Ammon's horn (tissue), 1 donor: ENCODE measurements at regions not wholly inside any gene's neighbourhood (a gene's known extent, or its start where the extent isn't known, plus 50 kb on each side); places are given as distances from the start of the nearest gene placed in this dataset.
"Not testable (repeated sequence)": the region's sequence is repeated elsewhere in the genome, so short reads cannot be mapped to it uniquely, and the experiment has no call there.

ENCODE experiments used
- DNase-seq: peaks from one replicate; pipeline ENCODE4 v3.0.0-alpha.2; 2016; ENCODE audit warnings: low spot score

DNA sequence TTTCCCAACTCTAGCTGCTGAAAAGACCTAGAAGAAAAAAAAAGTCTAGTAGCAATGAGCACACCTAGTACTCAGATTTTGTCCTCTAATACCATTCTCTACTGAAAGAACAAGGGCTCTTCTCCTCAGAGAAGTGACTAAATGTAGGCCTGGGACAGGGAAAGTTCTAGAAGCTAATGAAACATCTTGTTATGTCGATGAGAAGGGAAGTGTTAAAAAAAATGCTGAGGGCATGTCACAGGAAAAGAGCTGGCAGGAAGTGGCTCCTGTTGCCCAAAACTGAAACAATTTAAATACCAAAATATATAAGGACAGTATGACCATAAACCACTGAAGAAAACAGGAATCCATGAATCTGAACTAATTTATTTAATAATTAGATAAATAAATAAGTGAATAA, 581.4 kb upstream of the TBL1XR1 start:
- no peak for DNase-seq

DNA sequence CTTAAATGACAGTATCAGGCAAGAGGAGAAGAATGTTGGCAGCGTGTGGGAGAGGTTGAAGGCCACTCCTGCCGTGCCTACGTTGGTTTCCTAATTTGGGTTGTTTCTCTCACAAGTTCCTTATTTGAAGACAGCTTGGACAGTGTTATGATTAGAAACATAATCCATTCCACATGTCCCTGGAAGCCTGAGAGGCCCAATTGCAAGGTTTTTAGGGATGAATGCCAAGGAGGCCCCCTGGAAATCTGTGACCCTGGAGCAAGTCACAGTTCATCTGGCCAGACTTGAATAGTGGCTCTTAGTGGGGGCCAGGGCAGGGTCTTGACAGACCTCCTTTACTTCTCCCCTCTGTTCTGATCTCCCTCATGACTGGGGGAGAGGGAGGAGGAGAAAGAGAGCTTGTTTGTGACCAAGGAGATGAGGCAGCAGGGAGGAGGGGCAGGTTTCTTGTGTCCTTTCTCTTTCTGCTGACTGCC, 584.4 kb upstream of the TBL1XR1 start:
- peak; percentile 61 for DNase-seq

DNA sequence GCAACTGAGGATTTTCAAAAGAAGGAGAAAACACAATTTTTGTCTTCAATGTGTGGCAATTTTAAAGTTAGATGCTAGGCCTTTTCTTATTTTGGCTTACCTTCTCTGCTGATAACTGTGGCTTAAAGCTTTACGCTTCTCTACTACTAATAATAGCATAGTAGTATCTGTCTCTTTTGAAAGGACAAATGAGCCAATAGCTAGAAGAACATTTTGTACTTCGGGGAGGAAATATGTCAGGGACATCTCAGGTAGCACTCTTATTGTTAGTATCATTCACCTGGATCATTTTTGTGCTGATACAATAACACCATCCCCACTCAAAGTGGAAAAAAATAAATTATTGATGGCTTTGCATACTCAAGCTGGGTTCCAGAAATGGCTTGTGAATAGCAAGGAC, 586.1 kb upstream of the TBL1XR1 start:
- no peak for DNase-seq

DNA sequence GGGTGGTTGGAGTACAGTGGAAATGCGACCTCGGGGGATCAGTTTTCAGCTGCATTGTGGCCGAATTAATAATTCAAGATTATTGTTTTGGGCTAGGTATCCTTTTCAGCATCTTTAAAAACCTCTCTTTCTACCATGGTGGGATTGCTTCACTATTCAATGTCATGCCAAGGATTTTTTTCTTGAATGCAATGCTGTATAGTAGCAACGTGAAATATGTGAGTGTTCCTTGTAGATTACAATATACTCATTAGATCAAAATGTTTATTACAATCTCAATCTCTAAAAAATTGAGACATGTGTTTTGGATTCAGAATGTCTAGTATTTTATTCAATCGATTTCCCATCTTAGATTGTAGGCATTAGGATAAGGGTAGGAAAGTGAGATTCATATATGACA, 586.5 kb upstream of the TBL1XR1 start:
- no peak for DNase-seq

DNA sequence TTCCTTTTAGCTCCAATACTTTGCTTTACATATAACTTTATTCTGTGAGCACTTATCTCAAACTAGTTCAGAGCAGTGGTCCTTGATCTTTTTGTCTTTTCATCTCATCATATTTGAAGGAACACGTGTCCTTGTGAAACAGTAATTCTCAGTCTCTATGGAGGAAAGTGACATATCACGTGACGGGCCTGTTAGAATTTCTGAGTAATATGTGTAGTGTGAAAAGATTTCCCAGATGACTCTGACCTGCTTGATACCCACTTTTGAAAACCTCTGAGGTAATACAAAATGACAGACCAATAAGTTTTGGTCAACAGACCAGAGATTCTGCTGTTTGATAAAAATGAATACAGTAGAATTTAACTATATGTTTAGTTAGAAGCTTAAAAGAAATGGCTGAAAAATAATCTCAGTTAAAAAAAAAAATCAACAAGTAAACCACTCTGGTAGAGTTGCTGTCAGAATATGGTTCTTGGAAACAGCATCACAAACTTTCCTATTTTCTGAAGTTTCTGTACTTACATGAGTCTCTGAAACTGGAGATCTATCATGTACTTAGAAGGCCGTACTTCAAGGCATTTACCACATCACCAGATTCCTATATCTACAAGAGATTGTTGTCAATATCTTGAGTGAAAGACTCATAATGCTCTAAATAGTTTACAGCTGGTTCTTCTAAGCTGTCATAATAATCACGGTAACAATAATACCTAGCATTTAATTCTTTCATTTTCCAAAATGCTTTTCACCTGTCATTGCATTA, 590.2 kb upstream of the TBL1XR1 start:
- DNase-seq: no peak

DNA sequence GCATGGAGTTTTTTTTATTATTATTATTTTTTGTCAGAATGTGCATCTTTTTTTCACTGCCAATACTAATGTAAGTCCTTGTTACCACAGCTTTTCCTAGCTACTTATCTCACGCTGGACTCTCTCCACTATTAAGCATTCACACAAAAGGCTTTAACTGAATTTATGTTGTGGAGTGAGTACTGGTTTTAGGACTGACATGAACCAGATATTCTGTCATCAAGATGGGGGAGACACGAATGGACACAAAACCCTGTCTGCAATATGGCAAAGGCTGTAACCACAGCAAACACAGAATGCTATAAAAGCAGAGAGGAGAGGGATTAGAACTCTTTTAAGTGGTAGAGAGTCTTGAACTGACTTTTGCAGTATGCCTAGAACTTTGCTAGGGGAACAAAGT, 592.2 kb upstream of the TBL1XR1 start:
- no peak for DNase-seq

- DNase-seq: no peak
Measured at GRCh38 chr3:177792311-177793030, 595.2 kb upstream of the TBL1XR1 start.

DNA sequence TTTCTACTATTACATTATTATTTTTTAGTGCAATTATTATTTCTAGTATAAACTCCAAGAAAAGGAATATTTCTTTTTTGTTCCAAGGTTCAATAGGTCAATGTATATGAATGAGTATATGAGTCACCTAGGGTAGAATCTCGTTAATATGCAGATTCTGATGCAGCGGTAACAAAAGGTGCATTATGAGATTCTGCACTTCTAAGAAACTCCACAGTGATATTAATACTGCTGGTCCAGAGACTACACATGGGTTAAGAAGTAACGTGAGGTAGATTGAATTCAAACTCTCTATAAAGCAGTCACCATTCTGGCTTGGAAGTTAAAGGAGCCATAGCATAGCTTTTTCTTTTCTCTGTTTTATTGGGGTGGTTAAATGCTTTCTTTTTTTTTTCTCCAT, 596.2 kb upstream of the TBL1XR1 start:
- DNase-seq: no peak

- no peak for DNase-seq
Measured at GRCh38 chr3:177795216-177795615, 597.9 kb upstream of the TBL1XR1 start.

GRCh38 chr3:177795859-177796258, 598.6 kb upstream of the TBL1XR1 start:
- DNase-seq: no peak

- not testable (repeated sequence) for DNase-seq
Measured at GRCh38 chr3:177800147-177800546, 602.9 kb upstream of the TBL1XR1 start.

- DNase-seq: no peak
Measured at GRCh38 chr3:177800561-177800960, 603.3 kb upstream of the TBL1XR1 start.

DNA sequence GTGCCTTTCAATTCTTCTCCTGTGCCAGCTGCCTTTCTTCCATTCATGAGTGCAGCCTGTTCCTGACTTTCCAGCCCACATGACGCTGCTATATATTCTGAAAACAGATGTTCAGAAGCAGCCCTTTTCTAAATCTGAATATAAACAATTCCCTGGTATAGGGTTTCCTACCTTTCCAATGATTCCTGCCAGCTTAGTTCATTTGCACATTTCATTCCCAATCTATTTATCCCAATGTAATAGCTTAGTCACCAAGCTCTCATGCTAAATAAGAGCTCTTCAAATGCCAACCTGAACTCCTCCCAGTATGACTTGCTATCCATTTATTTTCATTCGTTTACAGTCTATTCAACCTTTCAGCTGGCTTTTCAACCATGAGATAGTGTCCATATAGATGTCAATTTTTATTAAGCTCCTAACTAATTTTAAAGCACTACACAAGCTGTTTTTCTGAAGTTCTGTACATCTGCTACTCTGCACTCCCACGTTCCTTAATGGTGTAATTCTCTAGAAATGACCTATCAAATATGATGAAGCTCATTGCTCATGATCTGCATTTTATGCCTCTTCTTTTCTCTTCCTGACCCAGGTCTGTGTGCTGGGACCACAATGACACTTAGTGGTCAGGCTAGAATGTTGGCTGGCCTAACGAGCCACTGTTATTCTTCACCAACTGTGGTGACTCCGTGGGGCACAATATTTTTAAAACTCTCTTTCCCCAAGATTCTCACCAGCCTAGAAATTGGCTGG, 605.0 kb upstream of the TBL1XR1 start:
- peak; percentile 26 for DNase-seq

- no peak for DNase-seq
Measured at GRCh38 chr3:177803500-177803899, 606.2 kb upstream of the TBL1XR1 start.

DNA sequence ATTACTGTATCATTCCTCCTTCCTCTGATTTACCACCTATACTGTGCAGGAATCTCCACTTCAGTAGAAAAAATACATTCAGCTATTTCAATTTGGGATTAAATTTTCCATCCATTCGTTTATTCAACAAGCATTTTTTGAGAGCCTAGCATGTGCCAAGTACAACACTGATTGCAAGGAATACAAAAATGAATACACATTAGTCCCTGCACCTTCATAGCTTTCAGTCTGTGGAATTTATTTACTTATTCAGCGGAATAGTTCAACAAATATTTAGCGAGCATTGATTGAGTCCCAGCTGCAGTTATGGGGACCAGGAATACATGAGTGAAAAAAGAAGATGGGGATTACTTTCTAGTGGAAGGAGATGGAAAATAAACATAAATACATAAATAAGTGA, 606.8 kb upstream of the TBL1XR1 start:
- DNase-seq: no peak

GRCh38 chr3:177804646-177805045, 607.4 kb upstream of the TBL1XR1 start:
- no peak for DNase-seq

GRCh38 chr3:177807150-177807875, 610.0 kb upstream of the TBL1XR1 start:
- no peak for DNase-seq

GRCh38 chr3:177808928-177809478, 611.7 kb upstream of the TBL1XR1 start:
- DNase-seq: not testable (repeated sequence)

DNA sequence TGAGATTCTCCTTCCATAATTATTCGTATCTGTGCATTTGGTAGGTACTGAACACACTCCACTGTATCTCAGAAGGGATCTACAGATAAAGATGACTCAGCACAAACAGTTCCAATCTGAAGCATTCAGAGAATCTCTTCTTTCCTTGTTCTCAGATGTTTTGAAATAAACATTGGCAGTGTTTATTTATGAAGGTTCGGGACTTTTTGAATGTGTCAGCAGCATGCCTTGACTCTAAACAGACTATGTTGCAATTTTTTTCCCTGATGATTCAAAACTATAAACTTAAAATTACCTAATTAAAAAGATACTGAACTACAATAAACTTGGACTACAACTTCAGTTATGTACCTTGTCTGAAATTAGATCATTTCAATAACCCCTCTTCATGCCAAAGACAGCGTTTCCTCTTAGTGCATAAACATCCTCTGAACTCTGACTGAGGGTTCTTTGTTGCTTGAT, 612.9 kb upstream of the TBL1XR1 start:
- no peak for DNase-seq

DNA sequence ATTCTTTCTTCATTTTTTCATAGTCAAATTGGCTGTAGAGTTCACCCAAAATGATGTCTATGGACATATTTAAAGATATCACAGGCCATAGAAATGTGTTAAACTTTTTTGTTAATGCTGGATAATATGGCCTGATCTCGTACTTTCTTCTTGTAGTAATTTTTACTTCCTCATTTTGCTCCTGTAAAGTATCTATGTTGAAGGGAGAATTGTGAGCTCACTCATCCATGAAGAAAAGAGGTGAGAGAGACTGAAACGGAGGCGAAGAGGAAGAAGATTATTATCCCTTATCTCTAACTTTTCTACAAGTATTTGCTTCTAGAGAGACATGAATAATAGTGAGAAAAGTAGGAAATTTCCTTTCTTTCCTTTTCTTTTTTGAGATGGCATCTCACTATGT, 613.8 kb upstream of the TBL1XR1 start:
- DNase-seq: no peak

DNA sequence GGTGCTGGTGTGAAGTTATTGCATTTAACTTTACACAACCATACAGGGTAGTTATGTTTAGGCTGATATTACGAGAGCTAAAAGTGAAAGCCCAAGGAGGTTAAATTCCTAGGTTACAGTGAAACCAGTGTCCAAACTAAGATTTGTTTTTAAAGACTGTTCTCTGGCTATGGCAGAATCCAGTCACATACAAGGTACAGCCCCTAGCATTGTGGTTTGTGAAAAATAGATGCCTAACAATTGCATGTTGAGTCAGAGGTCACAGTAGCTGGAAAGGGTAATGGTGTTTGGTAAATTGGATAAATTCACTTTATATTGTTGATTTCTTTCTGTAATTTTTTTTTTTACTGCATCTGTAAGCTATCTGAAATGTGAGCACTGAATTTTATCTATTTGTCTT, 614.6 kb upstream of the TBL1XR1 start:
- no peak for DNase-seq

DNA sequence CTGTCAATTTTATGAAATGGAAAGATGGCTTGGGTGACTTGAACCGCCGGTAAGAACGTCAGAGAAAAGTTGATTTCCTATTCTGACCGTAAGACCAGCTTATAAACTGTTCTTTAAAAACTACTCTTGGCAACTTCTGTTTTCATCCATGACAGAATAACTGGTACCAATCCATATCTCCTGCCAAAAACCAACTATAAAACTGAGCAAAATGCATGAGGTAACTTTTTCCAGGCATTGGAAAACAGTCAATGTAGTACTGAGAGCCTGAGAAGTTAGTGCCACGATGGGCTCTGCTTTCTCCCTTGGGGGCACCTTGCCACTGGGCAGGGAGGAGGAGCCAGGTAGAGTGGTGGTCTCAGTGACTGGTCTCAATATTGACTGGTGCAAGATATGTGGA, 615.2 kb upstream of the TBL1XR1 start:
- no peak for DNase-seq
